Lung (tissue), 11 donors: ENCODE measurements at regions not wholly inside any gene's neighbourhood (a gene's known extent, or its start where the extent isn't known, plus 50 kb on each side); places are given as distances from the start of the nearest gene placed in this dataset.

Experiments used
- ATAC-seq: fragments of 200-7000 bp; cut with Tn5 transposase; one replicate; pipeline ENCODE4 v1.9.1; 2020; ENCODE audit warnings: moderate number of reproducible peaks; ENCODE audit not compliant: insufficient read depth, low FRiP score
- DNase-seq, 3 donors: peaks; one replicate each; pipeline ENCODE4 v3.0.0-alpha.2; 2013 to 2017
- H3K27ac ChIP-seq, 2 donors: one replicate each; pipeline ENCODE4 v1.5.1; 2013; ENCODE audit warnings: mild to moderate bottlenecking in 2 of 2, moderate library complexity in 2 of 2, control low read depth in 1 of 2, inconsistent platforms in 1 of 2, low read depth in 1 of 2, low read length in 1 of 2
- H3K27me3 ChIP-seq, 3 donors: one replicate each; pipeline ENCODE4 v1.5.1; 2013; ENCODE audit warnings: low read length in 2 of 3; ENCODE audit not compliant: control insufficient read depth in 3 of 3, insufficient read depth in 3 of 3
- H3K36me3 ChIP-seq, 4 donors: one replicate each; pipeline ENCODE4 v1.5.1; 2013; ENCODE audit warnings: low read length in 4 of 4, mild to moderate bottlenecking in 1 of 4, moderate library complexity in 1 of 4; ENCODE audit not compliant: control insufficient read depth in 4 of 4, insufficient read depth in 4 of 4
- H3K4me1 ChIP-seq, 5 donors: one replicate each; pipeline ENCODE4 v1.5.1; 2013; ENCODE audit warnings: low read length in 5 of 5, mild to moderate bottlenecking in 2 of 5, moderate library complexity in 1 of 5; ENCODE audit not compliant: control insufficient read depth in 5 of 5, insufficient read depth in 5 of 5
- H3K4me3 ChIP-seq: one replicate; pipeline ENCODE4 v1.5.1; 2013; ENCODE audit warnings: mild to moderate bottlenecking, control low read depth, moderate library complexity
- H3K9ac ChIP-seq, 2 donors: one replicate each; pipeline ENCODE4 v1.5.1; 2013; ENCODE audit warnings: low read length in 2 of 2, control low read depth in 1 of 2; ENCODE audit not compliant: insufficient read depth in 1 of 2
- H3K9me3 ChIP-seq, 4 donors: one replicate each; pipeline ENCODE4 v1.5.1; 2013; ENCODE audit warnings: low read length in 3 of 4, mild to moderate bottlenecking in 1 of 4, moderate library complexity in 1 of 4; ENCODE audit not compliant: control insufficient read depth in 4 of 4, insufficient read depth in 3 of 4
- WGBS, 2 donors: extraction: QIAGEN DNeasy Blood & Tissue Kit; methylation state at CpG; one replicate each; pipeline ENCODE4 v1.1.7; 2013; 5-methylcytosine and 5-hydroxymethylcytosine counted together
- TF ChIP-seq, protein P1 (sequence below): IDR thresholded peaks from 2 replicates; pipeline ENCODE4 v1.5.1; 2012; ENCODE audit warnings: mild to moderate bottlenecking; ENCODE audit errors: control extremely low read depth, extremely low read depth
- donor health status: control.
- donor health status: control.
- donor health status: Bipolar disorder and iron deficiency.
- donor health status: healthy.
- donor health status: DM: yes; HTN: yes; CAD: no.

DNA sequence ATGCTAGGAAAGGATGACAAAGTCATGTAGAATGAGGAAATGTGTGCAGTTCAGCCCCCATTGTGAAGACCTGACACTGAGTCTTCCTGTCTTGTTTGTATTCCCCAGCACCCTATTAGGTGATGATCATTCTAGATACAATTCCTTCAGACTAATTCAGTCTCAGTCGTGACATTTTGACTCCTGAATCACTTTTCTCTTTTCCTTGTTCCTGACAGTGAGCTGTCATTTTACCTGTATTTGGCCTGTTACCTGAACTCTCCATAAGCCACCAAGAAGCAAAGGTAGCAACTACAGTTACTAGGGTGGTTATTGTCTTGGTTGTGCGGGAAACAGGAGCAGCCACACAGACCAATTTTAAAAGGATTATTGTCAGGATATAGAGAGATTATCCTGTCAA lies 111.4 kb upstream of the TAC1 start:
- H3K9me3 ChIP-seq, result no peaks in the 10 kb centered on the region
- no peak overlapping the region for H3K4me3 ChIP-seq
- H3K27ac ChIP-seq, result no peak overlapping the region
- no peaks in the 10 kb centered on the region for H3K4me1 ChIP-seq
- WGBS, 2 donors, result 86 to 87% methylated on average over 2 of the region's 2 CpGs
- TF ChIP-seq, protein P1, sequence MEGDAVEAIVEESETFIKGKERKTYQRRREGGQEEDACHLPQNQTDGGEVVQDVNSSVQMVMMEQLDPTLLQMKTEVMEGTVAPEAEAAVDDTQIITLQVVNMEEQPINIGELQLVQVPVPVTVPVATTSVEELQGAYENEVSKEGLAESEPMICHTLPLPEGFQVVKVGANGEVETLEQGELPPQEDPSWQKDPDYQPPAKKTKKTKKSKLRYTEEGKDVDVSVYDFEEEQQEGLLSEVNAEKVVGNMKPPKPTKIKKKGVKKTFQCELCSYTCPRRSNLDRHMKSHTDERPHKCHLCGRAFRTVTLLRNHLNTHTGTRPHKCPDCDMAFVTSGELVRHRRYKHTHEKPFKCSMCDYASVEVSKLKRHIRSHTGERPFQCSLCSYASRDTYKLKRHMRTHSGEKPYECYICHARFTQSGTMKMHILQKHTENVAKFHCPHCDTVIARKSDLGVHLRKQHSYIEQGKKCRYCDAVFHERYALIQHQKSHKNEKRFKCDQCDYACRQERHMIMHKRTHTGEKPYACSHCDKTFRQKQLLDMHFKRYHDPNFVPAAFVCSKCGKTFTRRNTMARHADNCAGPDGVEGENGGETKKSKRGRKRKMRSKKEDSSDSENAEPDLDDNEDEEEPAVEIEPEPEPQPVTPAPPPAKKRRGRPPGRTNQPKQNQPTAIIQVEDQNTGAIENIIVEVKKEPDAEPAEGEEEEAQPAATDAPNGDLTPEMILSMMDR, result no peak
- no peak for DNase-seq
- ATAC-seq, result no peak
- H3K36me3 ChIP-seq, result no peaks in the 10 kb centered on the region
- no peaks in the 10 kb centered on the region for H3K27me3 ChIP-seq
- H3K9ac ChIP-seq, result no peak overlapping the region

DNA sequence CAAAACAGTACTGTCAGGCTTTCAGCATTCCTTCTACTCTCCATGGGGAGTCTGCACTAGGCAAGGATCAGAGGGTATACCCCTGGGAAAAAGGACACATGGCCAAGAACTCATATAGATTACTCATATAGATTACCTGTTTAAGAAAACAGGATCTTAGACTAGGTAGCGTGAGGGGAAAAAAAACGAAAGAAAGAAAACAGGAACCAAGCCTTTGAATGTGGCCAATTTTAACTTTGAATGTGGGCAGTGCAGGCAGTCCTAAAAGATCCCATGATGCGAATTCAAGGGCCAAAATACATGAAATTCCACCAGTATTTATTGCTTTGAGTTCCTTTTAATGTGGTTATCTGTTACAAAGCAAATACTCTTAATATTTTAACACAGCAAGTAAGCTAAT lies 108.6 kb upstream of the TAC1 start:
- no peak overlapping the region for H3K27ac ChIP-seq
- H3K9me3 ChIP-seq, result peaks cover 0 to 2% (median 0%) of the 10 kb centered on the region in 4 donors
- H3K9ac ChIP-seq, result no peak overlapping the region
- DNase-seq, result no peak
- 45 to 51% methylated on average over 3 of the region's 3 CpGs for WGBS, 2 donors
- no peak for ATAC-seq
- H3K36me3 ChIP-seq, result no peaks in the 10 kb centered on the region
- no peaks in the 10 kb centered on the region for H3K4me1 ChIP-seq
- no peaks in the 10 kb centered on the region for H3K27me3 ChIP-seq
- H3K4me3 ChIP-seq, result no peak overlapping the region
- TF ChIP-seq, protein P1, result no peak

DNA sequence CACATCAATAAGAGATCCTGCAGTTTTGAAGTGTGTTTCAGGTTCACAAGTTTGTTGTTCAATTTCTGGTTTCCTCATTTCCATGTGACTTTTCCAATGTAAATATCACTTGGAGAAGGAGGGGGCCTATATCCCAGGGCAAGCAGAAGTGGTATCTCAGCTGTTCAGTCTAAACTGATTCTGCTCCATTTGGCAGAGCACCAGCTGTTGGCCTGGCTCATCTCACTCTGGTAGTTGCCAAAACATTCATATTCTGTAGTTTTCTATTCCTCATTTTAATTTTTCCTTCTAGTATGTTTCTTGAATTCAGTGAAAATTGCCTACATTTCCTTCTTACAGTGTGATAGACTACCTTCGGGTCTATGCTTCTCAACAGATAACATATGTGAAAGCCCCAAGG lies 101.8 kb upstream of the TAC1 start:
- H3K27ac ChIP-seq, result no peak overlapping the region
- H3K9me3 ChIP-seq, result peaks cover 0 to 2% (median 0%) of the 10 kb centered on the region in 4 donors
- no peak overlapping the region for H3K4me3 ChIP-seq
- no peaks in the 10 kb centered on the region for H3K36me3 ChIP-seq
- no peaks in the 10 kb centered on the region for H3K27me3 ChIP-seq
- 85 to 90% methylated on average over 1 of the region's 1 CpG for WGBS, 2 donors
- no peaks in the 10 kb centered on the region for H3K4me1 ChIP-seq
- ATAC-seq, result no peak
- TF ChIP-seq, protein P1, result no peak
- H3K9ac ChIP-seq, result no peak overlapping the region
- DNase-seq, result no peak

DNA sequence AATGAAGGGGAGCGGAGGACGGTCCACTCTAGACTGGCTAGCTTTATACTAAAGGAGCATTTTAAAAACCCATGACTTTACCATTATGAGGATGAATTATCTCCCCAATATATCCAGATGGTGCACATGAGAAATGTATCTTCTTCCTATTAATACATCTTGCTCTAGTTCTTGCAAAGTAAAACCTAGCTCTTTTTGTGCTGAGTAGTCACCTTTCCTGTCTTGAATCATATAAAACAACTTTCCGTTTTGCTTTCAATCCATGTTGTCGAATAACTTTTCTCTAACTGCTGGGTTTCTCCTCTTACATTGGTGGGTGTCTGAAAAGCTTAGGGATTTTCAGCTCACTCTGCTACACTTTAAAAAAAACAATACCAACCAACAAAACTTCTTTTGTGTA lies 96.3 kb upstream of the TAC1 start:
- no peaks in the 10 kb centered on the region for H3K4me1 ChIP-seq
- ATAC-seq, result no peak
- TF ChIP-seq, protein P1, result no peak
- no peak overlapping the region for H3K27ac ChIP-seq
- no peak for DNase-seq
- WGBS, 2 donors, result 92 to 94% methylated on average over 4 of the region's 4 CpGs
- H3K27me3 ChIP-seq, result no peaks in the 10 kb centered on the region
- H3K36me3 ChIP-seq, result no peaks in the 10 kb centered on the region
- no peak overlapping the region for H3K9ac ChIP-seq
- no peaks in the 10 kb centered on the region for H3K9me3 ChIP-seq
- no peak overlapping the region for H3K4me3 ChIP-seq
